ENCODE measurements at regions not wholly inside any gene's neighbourhood (a gene's known extent, or its start where the extent isn't known, plus 50 kb on each side); places are given as distances from the start of the nearest gene placed in this dataset.

DNA sequence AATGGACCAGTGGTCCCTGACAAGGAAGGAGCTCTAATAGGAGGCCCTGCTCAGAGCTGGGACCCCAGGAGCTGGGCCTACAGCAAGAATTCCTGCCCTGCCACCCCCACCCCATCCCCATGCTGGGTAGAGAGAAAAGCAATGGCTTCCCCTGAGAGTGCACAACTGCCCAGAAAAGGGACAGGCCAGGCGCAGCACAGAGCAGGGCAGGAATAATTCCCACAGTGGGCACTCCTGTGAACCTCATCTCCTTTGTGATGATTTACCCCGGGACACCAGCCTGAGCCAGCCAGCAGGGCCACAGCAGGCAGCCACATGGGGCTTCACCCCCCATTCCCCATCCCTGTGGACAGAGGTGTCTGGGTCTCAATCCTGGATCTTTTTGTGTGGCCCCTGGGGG is 104.0 kb upstream of the IQSEC1 start:
- no peak for TF ChIP-seq POLR2A (IDR thresholded peaks at IDR 0.05; ENCODE audit: low read length)
- no peak for TF ChIP-seq GATA1 (IDR thresholded peaks at IDR 0.05; ENCODE audit: low read depth, low read length)
